Smooth muscle cell (in vitro differentiated cells): ENCODE measurements at regions not wholly inside any gene's neighbourhood (a gene's known extent, or its start where the extent isn't known, plus 50 kb on each side); places are given as distances from the start of the nearest gene placed in this dataset.

Experiments used
- DNase-seq: peaks from one replicate; lab custom pipeline; 2025; ENCODE audit not compliant: unreplicated experiment; lab: John Stamatoyannopoulos, UW
- H2AFZ ChIP-seq: fragments of 200-600 bp; sonication (generic); 2 replicates; pipeline ENCODE4 v1.6.0; 2016; ENCODE audit warnings: antibody characterized with exemption, low read depth, mild to moderate bottlenecking
- H3F3A ChIP-seq: fragments of 200-600 bp; sonication (generic); 2 replicates; pipeline ENCODE4 v1.6.0; 2017; ENCODE audit warnings: antibody characterized with exemption, low read depth
- H3K27ac ChIP-seq: fragments of 200-600 bp; sonication (generic); 2 replicates; pipeline ENCODE4 v1.5.1; 2016; ENCODE audit warnings: low read depth, mild to moderate bottlenecking
- H3K27me3 ChIP-seq: fragments of 200-600 bp; sonication (generic); 2 replicates; pipeline ENCODE4 v1.6.1; 2016; ENCODE audit warnings: low read depth, mild to moderate bottlenecking
- H3K36me3 ChIP-seq: fragments of 200-600 bp; sonication (generic); 2 replicates; pipeline ENCODE4 v1.5.1; 2016; ENCODE audit warnings: low read depth
- H3K4me1 ChIP-seq: fragments of 200-600 bp; sonication (generic); 2 replicates; pipeline ENCODE4 v1.5.1; 2016; ENCODE audit warnings: low read depth
- H3K4me2 ChIP-seq: fragments of 200-600 bp; sonication (generic); 2 replicates; pipeline ENCODE4 v1.6.0; 2016; ENCODE audit warnings: mild to moderate bottlenecking
- H3K4me3 ChIP-seq: fragments of 200-600 bp; sonication (generic); 2 replicates; pipeline ENCODE4 v1.5.1; 2016; ENCODE audit warnings: mild to moderate bottlenecking
- H3K79me2 ChIP-seq: fragments of 200-600 bp; sonication (generic); 2 replicates; pipeline ENCODE4 v1.6.0; 2016; ENCODE audit warnings: low read depth, mild to moderate bottlenecking
- H3K9ac ChIP-seq: fragments of 200-600 bp; sonication (generic); 2 replicates; pipeline ENCODE4 v1.6.0; 2016; ENCODE audit warnings: low read depth
- H3K9me3 ChIP-seq: fragments of 200-600 bp; sonication (generic); replicated peaks from 2 replicates; pipeline ENCODE4 v1.5.1; 2016; ENCODE audit warnings: low read depth
- H4K20me1 ChIP-seq: fragments of 200-600 bp; sonication (generic); 2 replicates; pipeline ENCODE4 v1.6.0; 2016; ENCODE audit warnings: low read depth
- CTCF ChIP-seq: fragments of 200-600 bp; sonication (generic); IDR thresholded peaks from 2 replicates; pipeline ENCODE4 v1.5.1; 2017; ENCODE audit warnings: borderline replicate concordance, mild to moderate bottlenecking, antibody characterized with exemption; ENCODE audit not compliant: insufficient read depth, poor library complexity, severe bottlenecking
- WGBS: methylation state at CpG from one replicate; pipeline ENCODE4 v1.1.7; 2016; ENCODE audit warnings: low lambda C conversion rate; 5-methylcytosine and 5-hydroxymethylcytosine counted together

- Histone ChIP-seq H3F3A (no peaks in the 10 kb centered on the region), H3K4me3 (no peak overlapping the region), H3K27ac (no peak overlapping the region), H4K20me1 (no peaks in the 10 kb centered on the region), H2AFZ (no peak overlapping the region), H3K4me2 (no peak overlapping the region), H3K9ac (no peak overlapping the region), H3K9me3 (no peaks in the 10 kb centered on the region), H3K27me3 (no peaks in the 10 kb centered on the region), H3K4me1 (no peaks in the 10 kb centered on the region), H3K36me3 (no peaks in the 10 kb centered on the region), H3K79me2 (no peaks in the 10 kb centered on the region)
- no peak for DNase-seq
- TF ChIP-seq CTCF = no peak
- 77% methylated on average over 6 of the region's 6 CpGs for WGBS
Measured at GRCh38 chr12:13591059-13591458, 390.3 kb downstream of the GRIN2B start.

GRCh38 chr12:13588574-13588973 lies 392.0 kb downstream of the EMP1 start:
- no peak overlapping the region for H3K9ac ChIP-seq
- no peaks in the 10 kb centered on the region for H3K79me2 ChIP-seq
- WGBS = 76% methylated on average over 4 of the region's 4 CpGs
- H3K4me1 ChIP-seq = no peaks in the 10 kb centered on the region
- no peak for TF ChIP-seq CTCF
- no peak overlapping the region for H2AFZ ChIP-seq
- DNase-seq = no peak
- no peaks in the 10 kb centered on the region for H3F3A ChIP-seq
- H3K36me3 ChIP-seq = no peaks in the 10 kb centered on the region
- no peaks in the 10 kb centered on the region for H4K20me1 ChIP-seq
- no peak overlapping the region for H3K4me2 ChIP-seq
- no peak overlapping the region for H3K4me3 ChIP-seq
- no peaks in the 10 kb centered on the region for H3K27me3 ChIP-seq
- no peak overlapping the region for H3K27ac ChIP-seq
- H3K9me3 ChIP-seq = no peaks in the 10 kb centered on the region

GRCh38 chr12:13587721-13588390 lies 391.3 kb downstream of the EMP1 start:
- no peak overlapping the region for H3K27ac ChIP-seq
- H3K79me2 ChIP-seq = no peaks in the 10 kb centered on the region
- no peak overlapping the region for H2AFZ ChIP-seq
- H3K36me3 ChIP-seq = no peaks in the 10 kb centered on the region
- no peaks in the 10 kb centered on the region for H3F3A ChIP-seq
- no peaks in the 10 kb centered on the region for H4K20me1 ChIP-seq
- H3K9me3 ChIP-seq = no peaks in the 10 kb centered on the region
- H3K4me1 ChIP-seq = no peaks in the 10 kb centered on the region
- 73% methylated on average over 5 of the region's 5 CpGs for WGBS
- H3K27me3 ChIP-seq = no peaks in the 10 kb centered on the region
- no peak for DNase-seq
- TF ChIP-seq CTCF = no peak
- no peak overlapping the region for H3K4me3 ChIP-seq
- no peak overlapping the region for H3K9ac ChIP-seq
- H3K4me2 ChIP-seq = no peak overlapping the region

- Histone ChIP-seq H3F3A (no peaks in the 10 kb centered on the region), H3K79me2 (no peaks in the 10 kb centered on the region), H3K27ac (no peak overlapping the region), H3K4me3 (no peak overlapping the region), H2AFZ (no peak overlapping the region), H3K27me3 (no peaks in the 10 kb centered on the region), H3K36me3 (no peaks in the 10 kb centered on the region), H3K9me3 (no peaks in the 10 kb centered on the region), H3K9ac (no peak overlapping the region), H3K4me2 (no peak overlapping the region), H3K4me1 (no peaks in the 10 kb centered on the region), H4K20me1 (no peaks in the 10 kb centered on the region)
- TF ChIP-seq CTCF = no peak
- DNase-seq = no peak
- 73% methylated on average over 5 of the region's 5 CpGs for WGBS
Measured at GRCh38 chr12:13586361-13586760, 389.8 kb downstream of the EMP1 start.
